ENCODE measurements at regions not wholly inside any gene's neighbourhood (a gene's known extent, or its start where the extent isn't known, plus 50 kb on each side); places are given as distances from the start of the nearest gene placed in this dataset.

DNA sequence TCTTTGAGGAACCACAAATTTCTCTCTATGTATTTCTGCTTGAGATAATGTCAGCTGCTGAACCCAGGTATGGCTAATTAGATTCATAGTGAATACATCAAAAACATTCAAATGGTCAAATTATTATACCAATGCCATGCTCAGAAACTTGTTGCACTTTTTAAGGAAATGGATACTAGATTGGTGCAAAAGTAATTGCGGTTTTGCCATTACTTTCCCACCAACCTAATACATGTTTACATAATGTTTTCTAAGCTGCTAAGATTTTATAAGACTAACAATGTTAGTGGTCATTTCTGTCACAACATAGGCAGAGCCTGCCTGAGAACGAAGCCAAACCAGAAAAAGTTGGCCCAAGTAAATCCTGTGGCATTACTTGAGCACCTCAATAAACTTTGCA, 568.2 kb upstream of the LRATD1 start:
- TF ChIP-seq EZH2phosphoT487 (IDR thresholded peaks at IDR 0.05; ENCODE audit: unreplicated experiment), result no peak
- no peak for TF ChIP-seq JUNB (IDR thresholded peaks at IDR 0.05; ENCODE audit: unreplicated experiment)
- no peak for TF ChIP-seq EZH2 (IDR thresholded peaks at IDR 0.05; ENCODE audit: low read depth, unreplicated experiment)
- TF ChIP-seq POLR2AphosphoS5 (IDR thresholded peaks at IDR 0.05; ENCODE audit: low read depth), result no peak
- TF ChIP-seq, protein P1, sequence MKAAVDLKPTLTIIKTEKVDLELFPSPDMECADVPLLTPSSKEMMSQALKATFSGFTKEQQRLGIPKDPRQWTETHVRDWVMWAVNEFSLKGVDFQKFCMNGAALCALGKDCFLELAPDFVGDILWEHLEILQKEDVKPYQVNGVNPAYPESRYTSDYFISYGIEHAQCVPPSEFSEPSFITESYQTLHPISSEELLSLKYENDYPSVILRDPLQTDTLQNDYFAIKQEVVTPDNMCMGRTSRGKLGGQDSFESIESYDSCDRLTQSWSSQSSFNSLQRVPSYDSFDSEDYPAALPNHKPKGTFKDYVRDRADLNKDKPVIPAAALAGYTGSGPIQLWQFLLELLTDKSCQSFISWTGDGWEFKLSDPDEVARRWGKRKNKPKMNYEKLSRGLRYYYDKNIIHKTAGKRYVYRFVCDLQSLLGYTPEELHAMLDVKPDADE (IDR thresholded peaks at IDR 0.05), result no peak
- no peak for TF ChIP-seq CTCF (conservative IDR thresholded peaks at IDR 0.05; ENCODE audit: low read depth in 2 of 2)
- TF ChIP-seq, protein P2, sequence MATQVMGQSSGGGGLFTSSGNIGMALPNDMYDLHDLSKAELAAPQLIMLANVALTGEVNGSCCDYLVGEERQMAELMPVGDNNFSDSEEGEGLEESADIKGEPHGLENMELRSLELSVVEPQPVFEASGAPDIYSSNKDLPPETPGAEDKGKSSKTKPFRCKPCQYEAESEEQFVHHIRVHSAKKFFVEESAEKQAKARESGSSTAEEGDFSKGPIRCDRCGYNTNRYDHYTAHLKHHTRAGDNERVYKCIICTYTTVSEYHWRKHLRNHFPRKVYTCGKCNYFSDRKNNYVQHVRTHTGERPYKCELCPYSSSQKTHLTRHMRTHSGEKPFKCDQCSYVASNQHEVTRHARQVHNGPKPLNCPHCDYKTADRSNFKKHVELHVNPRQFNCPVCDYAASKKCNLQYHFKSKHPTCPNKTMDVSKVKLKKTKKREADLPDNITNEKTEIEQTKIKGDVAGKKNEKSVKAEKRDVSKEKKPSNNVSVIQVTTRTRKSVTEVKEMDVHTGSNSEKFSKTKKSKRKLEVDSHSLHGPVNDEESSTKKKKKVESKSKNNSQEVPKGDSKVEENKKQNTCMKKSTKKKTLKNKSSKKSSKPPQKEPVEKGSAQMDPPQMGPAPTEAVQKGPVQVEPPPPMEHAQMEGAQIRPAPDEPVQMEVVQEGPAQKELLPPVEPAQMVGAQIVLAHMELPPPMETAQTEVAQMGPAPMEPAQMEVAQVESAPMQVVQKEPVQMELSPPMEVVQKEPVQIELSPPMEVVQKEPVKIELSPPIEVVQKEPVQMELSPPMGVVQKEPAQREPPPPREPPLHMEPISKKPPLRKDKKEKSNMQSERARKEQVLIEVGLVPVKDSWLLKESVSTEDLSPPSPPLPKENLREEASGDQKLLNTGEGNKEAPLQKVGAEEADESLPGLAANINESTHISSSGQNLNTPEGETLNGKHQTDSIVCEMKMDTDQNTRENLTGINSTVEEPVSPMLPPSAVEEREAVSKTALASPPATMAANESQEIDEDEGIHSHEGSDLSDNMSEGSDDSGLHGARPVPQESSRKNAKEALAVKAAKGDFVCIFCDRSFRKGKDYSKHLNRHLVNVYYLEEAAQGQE (IDR thresholded peaks at IDR 0.05; ENCODE audit: unreplicated experiment), result no peak
- no peak for TF ChIP-seq ZNF331 (CRISPR knock-in tag; IDR thresholded peaks at IDR 0.05; ENCODE audit: low read depth)
- no peak for TF ChIP-seq STAT1 (IDR thresholded peaks at IDR 0.05; ENCODE audit: unreplicated experiment)
- no peak for TF ChIP-seq CREB1 (CRISPR knock-in tag; IDR thresholded peaks at IDR 0.05; ENCODE audit: low read depth)
- no peak for TF ChIP-seq ZNF114 (CRISPR knock-in tag; IDR thresholded peaks at IDR 0.05)
- TF ChIP-seq NANOG (IDR thresholded peaks at IDR 0.05; ENCODE audit: borderline replicate concordance), result no peak
- TF ChIP-seq, protein P3, sequence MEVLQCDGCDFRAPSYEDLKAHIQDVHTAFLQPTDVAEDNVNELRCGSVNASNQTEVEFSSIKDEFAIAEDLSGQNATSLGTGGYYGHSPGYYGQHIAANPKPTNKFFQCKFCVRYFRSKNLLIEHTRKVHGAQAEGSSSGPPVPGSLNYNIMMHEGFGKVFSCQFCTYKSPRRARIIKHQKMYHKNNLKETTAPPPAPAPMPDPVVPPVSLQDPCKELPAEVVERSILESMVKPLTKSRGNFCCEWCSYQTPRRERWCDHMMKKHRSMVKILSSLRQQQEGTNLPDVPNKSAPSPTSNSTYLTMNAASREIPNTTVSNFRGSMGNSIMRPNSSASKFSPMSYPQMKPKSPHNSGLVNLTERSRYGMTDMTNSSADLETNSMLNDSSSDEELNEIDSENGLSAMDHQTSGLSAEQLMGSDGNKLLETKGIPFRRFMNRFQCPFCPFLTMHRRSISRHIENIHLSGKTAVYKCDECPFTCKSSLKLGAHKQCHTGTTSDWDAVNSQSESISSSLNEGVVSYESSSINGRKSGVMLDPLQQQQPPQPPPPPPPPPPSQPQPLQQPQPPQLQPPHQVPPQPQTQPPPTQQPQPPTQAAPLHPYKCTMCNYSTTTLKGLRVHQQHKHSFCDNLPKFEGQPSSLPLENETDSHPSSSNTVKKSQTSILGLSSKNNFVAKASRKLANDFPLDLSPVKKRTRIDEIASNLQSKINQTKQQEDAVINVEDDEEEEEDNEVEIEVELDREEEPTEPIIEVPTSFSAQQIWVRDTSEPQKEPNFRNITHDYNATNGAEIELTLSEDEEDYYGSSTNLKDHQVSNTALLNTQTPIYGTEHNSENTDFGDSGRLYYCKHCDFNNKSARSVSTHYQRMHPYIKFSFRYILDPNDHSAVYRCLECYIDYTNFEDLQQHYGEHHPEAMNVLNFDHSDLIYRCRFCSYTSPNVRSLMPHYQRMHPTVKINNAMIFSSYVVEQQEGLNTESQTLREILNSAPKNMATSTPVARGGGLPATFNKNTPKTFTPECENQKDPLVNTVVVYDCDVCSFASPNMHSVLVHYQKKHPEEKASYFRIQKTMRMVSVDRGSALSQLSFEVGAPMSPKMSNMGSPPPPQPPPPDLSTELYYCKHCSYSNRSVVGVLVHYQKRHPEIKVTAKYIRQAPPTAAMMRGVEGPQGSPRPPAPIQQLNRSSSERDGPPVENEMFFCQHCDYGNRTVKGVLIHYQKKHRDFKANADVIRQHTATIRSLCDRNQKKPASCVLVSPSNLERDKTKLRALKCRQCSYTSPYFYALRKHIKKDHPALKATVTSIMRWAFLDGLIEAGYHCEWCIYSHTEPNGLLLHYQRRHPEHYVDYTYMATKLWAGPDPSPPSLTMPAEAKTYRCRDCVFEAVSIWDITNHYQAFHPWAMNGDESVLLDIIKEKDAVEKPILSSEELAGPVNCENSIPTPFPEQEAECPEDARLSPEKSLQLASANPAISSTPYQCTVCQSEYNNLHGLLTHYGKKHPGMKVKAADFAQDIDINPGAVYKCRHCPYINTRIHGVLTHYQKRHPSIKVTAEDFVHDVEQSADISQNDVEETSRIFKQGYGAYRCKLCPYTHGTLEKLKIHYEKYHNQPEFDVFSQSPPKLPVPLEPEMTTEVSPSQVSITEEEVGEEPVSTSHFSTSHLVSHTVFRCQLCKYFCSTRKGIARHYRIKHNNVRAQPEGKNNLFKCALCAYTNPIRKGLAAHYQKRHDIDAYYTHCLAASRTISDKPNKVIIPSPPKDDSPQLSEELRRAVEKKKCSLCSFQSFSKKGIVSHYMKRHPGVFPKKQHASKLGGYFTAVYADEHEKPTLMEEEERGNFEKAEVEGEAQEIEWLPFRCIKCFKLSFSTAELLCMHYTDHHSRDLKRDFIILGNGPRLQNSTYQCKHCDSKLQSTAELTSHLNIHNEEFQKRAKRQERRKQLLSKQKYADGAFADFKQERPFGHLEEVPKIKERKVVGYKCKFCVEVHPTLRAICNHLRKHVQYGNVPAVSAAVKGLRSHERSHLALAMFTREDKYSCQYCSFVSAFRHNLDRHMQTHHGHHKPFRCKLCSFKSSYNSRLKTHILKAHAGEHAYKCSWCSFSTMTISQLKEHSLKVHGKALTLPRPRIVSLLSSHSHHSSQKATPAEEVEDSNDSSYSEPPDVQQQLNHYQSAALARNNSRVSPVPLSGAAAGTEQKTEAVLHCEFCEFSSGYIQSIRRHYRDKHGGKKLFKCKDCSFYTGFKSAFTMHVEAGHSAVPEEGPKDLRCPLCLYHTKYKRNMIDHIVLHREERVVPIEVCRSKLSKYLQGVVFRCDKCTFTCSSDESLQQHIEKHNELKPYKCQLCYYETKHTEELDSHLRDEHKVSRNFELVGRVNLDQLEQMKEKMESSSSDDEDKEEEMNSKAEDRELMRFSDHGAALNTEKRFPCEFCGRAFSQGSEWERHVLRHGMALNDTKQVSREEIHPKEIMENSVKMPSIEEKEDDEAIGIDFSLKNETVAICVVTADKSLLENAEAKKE (CRISPR knock-in tag; IDR thresholded peaks at IDR 0.05), result no peak
- H3K27me3 Mint-ChIP-seq (ENCODE audit: insufficient read depth, low read depth, poor library complexity), result no peaks in the 10 kb centered on the region
- H3K4me1 Mint-ChIP-seq, result no peaks in the 10 kb centered on the region
- no peaks in the 10 kb centered on the region for H3K27me3 ChIP-seq (ENCODE audit: insufficient read depth)
- H3K4me2 ChIP-seq, result no peak overlapping the region
- H3K36me3 ChIP-seq (ENCODE audit: insufficient read depth), result no peaks in the 10 kb centered on the region
- no peak overlapping the region for H3K4me3 Mint-ChIP-seq
- H3K9me2 ChIP-seq (ENCODE audit: insufficient read depth), result no peaks in the 10 kb centered on the region
- H3F3A ChIP-seq (replicated peaks; ENCODE audit: low read depth), result no peaks in the 10 kb centered on the region
- H2AFZ ChIP-seq, result no peak overlapping the region
- H3K4me3 ChIP-seq, result no peak overlapping the region
- H3K9me3 Mint-ChIP-seq, result no peaks in the 10 kb centered on the region
- no peaks in the 10 kb centered on the region for H3K79me2 ChIP-seq (replicated peaks; ENCODE audit: insufficient read depth)
- H3K27ac Mint-ChIP-seq, result no peak overlapping the region
- no peaks in the 10 kb centered on the region for H3K4me1 ChIP-seq (ENCODE audit: insufficient read depth)
- no peaks in the 10 kb centered on the region for H3K36me3 Mint-ChIP-seq (ENCODE audit: low read depth)
- H3K27ac ChIP-seq (ENCODE audit: low read depth), result no peak overlapping the region
- ATAC-seq, result no peak
- DNase-seq (ENCODE audit: low spot score), result no peak
- no peaks in the 10 kb centered on the region for H4K20me1 ChIP-seq (replicated peaks; ENCODE audit: insufficient read depth)
